K562 (cell line): ENCODE measurements at regions not wholly inside any gene's neighbourhood (a gene's known extent, or its start where the extent isn't known, plus 50 kb on each side); places are given as distances from the start of the nearest gene placed in this dataset.

Experiments used
- ATAC-seq: fragments of 200-7000 bp; cut with Tn5 transposase; 3 replicates; pipeline ENCODE4 v1.9.1; 2020; ENCODE audit warnings: moderate library complexity
- BruUV-seq: library from RNA; stranded (reverse); fragments of 400-500 nt; replicated peaks from 2 replicates; lab custom pipeline; 2021; lab: Mats Ljungman, UMichigan
- CTCF ChIA-PET: fragments of 300-600 bp; formaldehyde crosslinking; extraction: SDS; loops from one replicate; lab custom pipeline; 2021; ENCODE audit warnings: low intra/inter-chr PET ratio; lab: Yijun Ruan, JAX
- POLR2A ChIA-PET: fragments of 300-600, 350-650 bp; sonication (Branson Sonifier 250); formaldehyde crosslinking; extraction: SDS; loops from one replicate; lab custom pipeline; 2021; ENCODE audit warnings: antibody characterized with exemption, inconsistent platforms; lab: Yijun Ruan, JAX
- DNase-seq, 4 experiments: peaks; one replicate each; pipeline versions ENCODE4 v3.0.0 to v3.0.0-alpha.2; 2011 to 2018; ENCODE audit warnings: low spot score in 3 of 4, mixed read lengths in 3 of 4; ENCODE audit errors: extremely low read depth in 1 of 4
- FAIRE-seq: peaks from 2 replicates; lab custom pipeline; 2011; peaks lifted over from hg19 to GRCh38; lab: Jason Lieb, UNC
- H2AFZ ChIP-seq: 2 replicates; pipeline ENCODE4 v1.6.0; 2011; ENCODE audit warnings: low read depth, low read length, control low read depth, inconsistent platforms
- H3K27ac ChIP-seq: fragments of 200-600 bp; 3 replicates; pipeline ENCODE4 v1.8.0; 2011; ENCODE audit warnings: low read depth, mild to moderate bottlenecking, control low read depth, inconsistent platforms, low read length, moderate library complexity, mixed read lengths; ENCODE audit errors: extremely low read depth
- H3K27me3 ChIP-seq, 2 experiments: fragments of 300-600 bp in 1 of 2; 2 replicates in 1 of 2; 3 replicates in 1 of 2; pipeline versions ENCODE4 v1.6.0 to v1.8.0; 2011; ENCODE audit warnings: inconsistent platforms in 2 of 2, low read length in 2 of 2, mild to moderate bottlenecking in 1 of 2, mixed read lengths in 1 of 2, moderate library complexity in 1 of 2; ENCODE audit not compliant: control insufficient read depth in 2 of 2, insufficient read depth in 2 of 2
- H3K36me3 ChIP-seq: fragments of 300-600 bp; 3 replicates; pipeline ENCODE4 v1.8.0; 2011; ENCODE audit warnings: mild to moderate bottlenecking, low read length, inconsistent platforms; ENCODE audit not compliant: control insufficient read depth, insufficient read depth
- H3K4me1 ChIP-seq, 2 experiments: fragments of 200-600 bp in 1 of 2; replicated peaks in 1 of 2; 2 replicates in 1 of 2; 3 replicates in 1 of 2; pipeline versions ENCODE4 v1.5.1 to v1.8.0; 2011; ENCODE audit warnings: inconsistent platforms in 2 of 2, low read length in 2 of 2, mild to moderate bottlenecking in 1 of 2, mixed read lengths in 1 of 2, moderate library complexity in 1 of 2; ENCODE audit not compliant: control insufficient read depth in 2 of 2, insufficient read depth in 2 of 2
- H3K4me2 ChIP-seq: 2 replicates; pipeline ENCODE4 v1.6.1; 2011; ENCODE audit warnings: low read length, control low read depth, inconsistent platforms, mixed read lengths; ENCODE audit not compliant: insufficient read depth
- H3K4me3 ChIP-seq: fragments of 200-600 bp; sonication (generic), shearing (Covaris generic); 2 replicates; pipeline ENCODE4 v1.5.1; 2016; ENCODE audit warnings: control low read depth, inconsistent platforms
- H3K79me2 ChIP-seq: fragments of 200-600 bp; 3 replicates; pipeline ENCODE4 v1.8.0; 2011; ENCODE audit warnings: low read length, inconsistent platforms; ENCODE audit not compliant: control insufficient read depth, insufficient read depth
- H3K9ac ChIP-seq, 2 experiments: 2 replicates each; pipeline versions ENCODE4 v1.6.0 to v1.6.1; 2011; ENCODE audit warnings: low read depth in 2 of 2, low read length in 2 of 2, control low read depth in 1 of 2, inconsistent platforms in 1 of 2, mild to moderate bottlenecking in 1 of 2, mixed read lengths in 1 of 2; ENCODE audit not compliant: insufficient read depth in 1 of 2
- H3K9me1 ChIP-seq: one replicate; pipeline ENCODE4 v1.6.0; 2011; ENCODE audit warnings: inconsistent platforms, mild to moderate bottlenecking, low read length, moderate library complexity; ENCODE audit not compliant: control insufficient read depth, insufficient read depth
- H3K9me3 ChIP-seq: replicated peaks from 2 replicates; pipeline ENCODE4 v1.5.1; 2011; ENCODE audit warnings: low read depth, low read length, inconsistent platforms; ENCODE audit not compliant: control insufficient read depth, insufficient read depth
- H4K20me1 ChIP-seq: replicated peaks from 2 replicates; pipeline ENCODE4 v1.6.1; 2011; ENCODE audit warnings: low read length, inconsistent platforms, mixed read lengths; ENCODE audit not compliant: control insufficient read depth, insufficient read depth
- LARP7 ChIP-seq: fragments of 450-650 bp; IDR thresholded peaks from 2 replicates; pipeline ENCODE4 v1.6.1; 2016
- RERE ChIP-seq: sonication (generic); formaldehyde crosslinking; IDR thresholded peaks from 2 replicates; pipeline ENCODE4 v1.8.0; 2023; ENCODE audit warnings: missing genetic modification reagents, mild to moderate bottlenecking, borderline replicate concordance
- SMARCB1 ChIP-seq: IDR thresholded peaks from 2 replicates; pipeline ENCODE4 v1.6.1; 2011; ENCODE audit warnings: improper control_type of control experiment, low read depth; ENCODE audit not compliant: insufficient read length
- ZBTB5 ChIP-seq: fragments of 450-650 bp; IDR thresholded peaks from 2 replicates; pipeline ENCODE4 v1.6.1; 2017; ENCODE audit warnings: antibody characterized with exemption
- ZNF668 ChIP-seq: fragments of 250-450 bp; sonication (Bioruptor Pico); IDR thresholded peaks from 2 replicates; pipeline ENCODE4 v1.8.0; 2022; ENCODE audit warnings: mild to moderate bottlenecking, inconsistent platforms
- ZNF75A ChIP-seq: fragments of 450-650 bp; formaldehyde crosslinking; IDR thresholded peaks from 2 replicates; pipeline ENCODE4 v1.4.0; 2020; ENCODE audit warnings: mild to moderate bottlenecking
- WGBS: fragments of 100-300 bp; shearing (Covaris generic); methylation state at CpG from one replicate; pipeline ENCODE4 v1.1.6; 2016; ENCODE audit warnings: low coverage, mixed read lengths; ENCODE audit not compliant: insufficient coverage; ENCODE audit errors: missing lambda C conversion rate; 5-methylcytosine and 5-hydroxymethylcytosine counted together
- in situ Hi-C: fragments of 300-500 bp; cut with MboI; formaldehyde crosslinking; loops from 4 replicates; pipeline ENCODE4 v1.15.0; 2018; ENCODE audit warnings: inconsistent platforms, mixed read lengths
- intact Hi-C: fragments of 100-400 bp; cut with micrococcal nuclease; formaldehyde crosslinking; loops from 2 replicates; pipeline ENCODE4 v1.14.2; 2022

- TF ChIP-seq RERE (CRISPR knock-in tag) (no peak), ZNF75A (CRISPR knock-in tag) (no peak)
- TF ChIP-seq, all 486 proteins: peak for 4
These were observed 189.4 kb upstream of the CDH8 start (continued) for GRCh38 chr16:62225675-62226074.

- Histone ChIP-seq H3K27me3 (no peaks in the 10 kb centered on the region), H3K9me3 (no peaks in the 10 kb centered on the region), H3K4me1 (no peaks in the 10 kb centered on the region), H3K4me2 (no peak overlapping the region), H4K20me1 (no peaks in the 10 kb centered on the region), H3K4me3 (no peak overlapping the region), H2AFZ (no peak overlapping the region), H3K9me1 (no peaks in the 10 kb centered on the region), H3K36me3 (no peaks in the 10 kb centered on the region), H3K27ac (no peak overlapping the region), H3K79me2 (no peaks in the 10 kb centered on the region), H3K9ac (no peak overlapping the region)
- ChIA-PET POLR2A (no interaction called here), CTCF (no interaction called here)
- BruUV-seq = no TSS peak
- intact Hi-C loops = no loop called here
- WGBS = 1% methylated on average over 9 of the region's 9 CpGs
- no peak for DNase-seq
- FAIRE-seq = no peak
- in situ Hi-C loops = no loop called here
- ATAC-seq = no peak
- no peak for TF ChIP-seq ZNF668 (CRISPR knock-in tag)
- no peak for TF ChIP-seq LARP7
- TF ChIP-seq SMARCB1 = no peak
- TF ChIP-seq ZBTB5 = no peak
These were observed 188.5 kb upstream of the CDH8 start for GRCh38 chr16:62224646-62225209.
